PC-9 (cell line): ENCODE measurements at regions not wholly inside any gene's neighbourhood (a gene's known extent, or its start where the extent isn't known, plus 50 kb on each side); places are given as distances from the start of the nearest gene placed in this dataset.

Experiments
- CTCF ChIP-seq: fragments of 200-600 bp; sonication (generic); conservative IDR thresholded peaks from 2 replicates; pipeline ENCODE4 v1.6.1; 2017; ENCODE audit warnings: mixed run types, antibody characterized with exemption, mild to moderate bottlenecking, moderate library complexity
- EZH2 ChIP-seq: fragments of 200-600 bp; sonication (generic); IDR thresholded peaks from 2 replicates; pipeline ENCODE4 v1.8.0; 2017; ENCODE audit warnings: antibody characterized with exemption, low read depth

- TF ChIP-seq CTCF (no peak), EZH2 (no peak)
Observed at GRCh38 chr3:22659651-22660475, 543.3 kb upstream of the UBE2E2 start.
